Spleen (tissue), 11 donors: ENCODE measurements at regions not wholly inside any gene's neighbourhood (a gene's known extent, or its start where the extent isn't known, plus 50 kb on each side); places are given as distances from the start of the nearest gene placed in this dataset.

Experiments used
- DNase-seq: peaks from one replicate; pipeline ENCODE4 v3.0.0-alpha.2; 2020
- H3K27ac ChIP-seq, 8 donors: fragments of 200-600 bp; sonication (generic) in 7 of 8; 1 replicate in 4 of 8; 2 replicates in 4 of 8; pipeline versions ENCODE4 v1.5.0 to v1.8.0; 2016 to 2021; ENCODE audit warnings: inconsistent platforms in 4 of 8, mild to moderate bottlenecking in 4 of 8, moderate library complexity in 1 of 8
- H3K27me3 ChIP-seq, 7 donors: fragments of 200-600 bp; sonication (generic) in 6 of 7; replicated peaks in 1 of 7; 1 replicate in 4 of 7; 2 replicates in 3 of 7; pipeline versions ENCODE4 v1.5.0 to v1.8.0; 2016 to 2021; ENCODE audit warnings: inconsistent platforms in 3 of 7, mild to moderate bottlenecking in 1 of 7
- H3K36me3 ChIP-seq, 6 donors: fragments of 200-600 bp; sonication (generic) in 5 of 6; 1 replicate in 4 of 6; 2 replicates in 2 of 6; pipeline versions ENCODE4 v1.5.0 to v1.8.0; 2016 to 2021; ENCODE audit warnings: inconsistent platforms in 2 of 6
- H3K4me1 ChIP-seq, 6 donors: fragments of 200-600 bp; sonication (generic) in 5 of 6; 1 replicate in 3 of 6; 2 replicates in 3 of 6; pipeline versions ENCODE4 v1.5.0 to v1.8.0; 2016 to 2021; ENCODE audit warnings: inconsistent platforms in 3 of 6
- H3K4me3 ChIP-seq, 8 donors: fragments of 200-600 bp; sonication (generic) in 7 of 8; 1 replicate in 4 of 8; 2 replicates in 4 of 8; pipeline versions ENCODE4 v1.5.0 to v1.8.0; 2016 to 2021; ENCODE audit warnings: inconsistent platforms in 4 of 8, mild to moderate bottlenecking in 4 of 8, moderate library complexity in 2 of 8
- H3K9me3 ChIP-seq, 8 donors: fragments of 200-600 bp; sonication (generic) in 7 of 8; 1 replicate in 4 of 8; 2 replicates in 4 of 8; pipeline versions ENCODE4 v1.5.0 to v1.8.0; 2016 to 2021; ENCODE audit warnings: inconsistent platforms in 4 of 8
- CTCF ChIP-seq, 11 experiments: fragments of 200-600 bp in 7 of 11; fragments of 450-650 bp in 4 of 11; sonication (generic) in 4 of 11; IDR thresholded peaks in 8 of 11; conservative IDR thresholded peaks in 3 of 11; 1 replicate in 7 of 11; 2 replicates in 4 of 11; pipeline versions ENCODE4 v1.4.0 to v1.8.0; 2016 to 2021; ENCODE audit warnings: antibody characterized with exemption in 11 of 11, inconsistent platforms in 4 of 11, mild to moderate bottlenecking in 1 of 11
- POLR2A ChIP-seq, 3 donors: fragments of 450-650 bp; IDR thresholded peaks; one replicate each; pipeline ENCODE4 v1.5.1; 2017; ENCODE audit warnings: antibody characterized with exemption in 3 of 3, mild to moderate bottlenecking in 1 of 3
- POLR2AphosphoS5 ChIP-seq, 3 donors: sonication (generic); formaldehyde crosslinking; IDR thresholded peaks; one replicate each; pipeline ENCODE4 v1.5.1; 2017; ENCODE audit warnings: antibody characterized with exemption in 3 of 3
- WGBS, 5 donors: extraction: QIAGEN DNeasy Blood & Tissue Kit in 3 of 5; methylation state at CpG; one replicate each; pipeline versions ENCODE4 v1.1.5 to v1.1.7; 2013 to 2018; 5-methylcytosine and 5-hydroxymethylcytosine counted together
- intact Hi-C: fragments of 100-400 bp; cut with DNase I; formaldehyde crosslinking; loops from one replicate; pipeline ENCODE4 v1.15.0; 2023; ENCODE audit warnings: low total_unique reads
- donor health status: healthy with polysubstance abuse.
- donor health status: DM: no; HTN: no; CAD: no; lungs with moderate emphysema.
- donor health status: DM: no; HTN: no; CAD: no.
- donor health status: Bipolar disorder and iron deficiency.
- donor health status: healthy.
- donor health status: DM: no; HTN: no; CAD: no.
- donor health status: DM: yes; HTN: yes; CAD: no.

- no peaks in the 10 kb centered on the region for H3K27me3 ChIP-seq
- H3K36me3 ChIP-seq = no peaks in the 10 kb centered on the region
- WGBS, 5 donors = 51 to 66% (median 62%) methylated on average over 2 of the region's 2 CpGs
- intact Hi-C loops = no loop called here
- no peak for DNase-seq
- H3K9me3 ChIP-seq = peaks cover 0 to 10% (median 3%) of the 10 kb centered on the region in 8 donors
- no peak overlapping the region for H3K4me3 ChIP-seq
- no peak overlapping the region for H3K27ac ChIP-seq
- TF ChIP-seq POLR2A (IDR thresholded peaks at IDR 0.05) (no peak), POLR2AphosphoS5 (IDR thresholded peaks at IDR 0.05) (no peak), CTCF (IDR thresholded peaks at IDR 0.05 in 8 of 11, conservative IDR thresholded peaks at IDR 0.05 in 3 of 11) (no peak)
- no peaks in the 10 kb centered on the region for H3K4me1 ChIP-seq
These were observed 831.2 kb downstream of the METTL15 start for GRCh38 chr11:28939381-28939780.

- Histone ChIP-seq H3K36me3 (no peaks in the 10 kb centered on the region), H3K27ac (no peak overlapping the region), H3K27me3 (no peaks in the 10 kb centered on the region), H3K9me3 (peaks cover 0 to 19% (median 0%) of the 10 kb centered on the region in 8 donors), H3K4me1 (no peaks in the 10 kb centered on the region), H3K4me3 (no peak overlapping the region)
- intact Hi-C loops = no loop called here
- WGBS, 5 donors = 67 to 88% (median 76%) methylated on average over 1 of the region's 1 CpG
- TF ChIP-seq POLR2AphosphoS5 (IDR thresholded peaks at IDR 0.05) (no peak), CTCF (IDR thresholded peaks at IDR 0.05 in 8 of 11, conservative IDR thresholded peaks at IDR 0.05 in 3 of 11) (no peak), POLR2A (IDR thresholded peaks at IDR 0.05) (no peak)
- no peak for DNase-seq
These were observed 829.9 kb downstream of the METTL15 start for GRCh38 chr11:28938091-28938490.

GRCh38 chr11:28932940-28933339, 824.8 kb downstream of the METTL15 start:
- H3K4me1 ChIP-seq = no peaks in the 10 kb centered on the region
- 83 to 94% (median 93%) methylated on average over 4 of the region's 4 CpGs for WGBS, 5 donors
- intact Hi-C loops = no loop called here

GRCh38 chr11:28924004-28924403, 815.8 kb downstream of the METTL15 start:
- no peak for DNase-seq
- 66 to 88% (median 81%) methylated on average over 2 of the region's 2 CpGs for WGBS, 5 donors
- intact Hi-C loops = no loop called here

More at GRCh38 chr11:28932940-28933339, 824.8 kb downstream of the METTL15 start:
- Histone ChIP-seq H3K27ac (no peak overlapping the region), H3K36me3 (no peaks in the 10 kb centered on the region), H3K9me3 (peaks cover 0 to 57% (median 35%) of the 10 kb centered on the region in 8 donors), H3K27me3 (no peaks in the 10 kb centered on the region), H3K4me3 (no peak overlapping the region)
- no peak for DNase-seq
- TF ChIP-seq POLR2AphosphoS5 (IDR thresholded peaks at IDR 0.05) = no peak
- TF ChIP-seq CTCF (IDR thresholded peaks at IDR 0.05 in 8 of 11, conservative IDR thresholded peaks at IDR 0.05 in 3 of 11) = no peak
- TF ChIP-seq POLR2A (IDR thresholded peaks at IDR 0.05) = no peak

More at GRCh38 chr11:28924004-28924403, 815.8 kb downstream of the METTL15 start:
- H3K4me3 ChIP-seq = no peak overlapping the region
- H3K4me1 ChIP-seq = no peaks in the 10 kb centered on the region
- no peaks in the 10 kb centered on the region for H3K36me3 ChIP-seq
- TF ChIP-seq CTCF (IDR thresholded peaks at IDR 0.05 in 8 of 11, conservative IDR thresholded peaks at IDR 0.05 in 3 of 11) (no peak), POLR2A (IDR thresholded peaks at IDR 0.05) (no peak), POLR2AphosphoS5 (IDR thresholded peaks at IDR 0.05) (no peak)
- no peaks in the 10 kb centered on the region for H3K27me3 ChIP-seq
- H3K9me3 ChIP-seq = peaks cover 0 to 27% (median 14%) of the 10 kb centered on the region in 8 donors
- no peak overlapping the region for H3K27ac ChIP-seq
